Endothelial cell (in vitro differentiated cells): ENCODE measurements at regions not wholly inside any gene's neighbourhood (a gene's known extent, or its start where the extent isn't known, plus 50 kb on each side); places are given as distances from the start of the nearest gene placed in this dataset.

Experiments used
- DNase-seq: peaks from one replicate; pipeline ENCODE4 v3.0.0; 2021; ENCODE audit warnings: low spot score
- H3K27ac Mint-ChIP-seq: one replicate; pipeline ENCODE4 v1.8.0; 2021; ENCODE audit warnings: mixed read lengths, inconsistent platforms; ENCODE audit not compliant: unreplicated experiment
- H3K27me3 Mint-ChIP-seq: one replicate; pipeline ENCODE4 v1.8.0; 2021; ENCODE audit warnings: mild to moderate bottlenecking, moderate library complexity, mixed read lengths, inconsistent platforms; ENCODE audit not compliant: unreplicated experiment
- H3K36me3 Mint-ChIP-seq: one replicate; pipeline ENCODE4 v1.8.0; 2021; ENCODE audit warnings: mild to moderate bottlenecking, low read depth, mixed read lengths, inconsistent platforms; ENCODE audit not compliant: unreplicated experiment
- H3K4me1 Mint-ChIP-seq: one replicate; pipeline ENCODE4 v1.8.0; 2021; ENCODE audit warnings: mild to moderate bottlenecking, mixed read lengths, inconsistent platforms; ENCODE audit not compliant: unreplicated experiment
- H3K4me3 Mint-ChIP-seq: one replicate; pipeline ENCODE4 v1.8.0; 2021; ENCODE audit warnings: mild to moderate bottlenecking, mixed read lengths, inconsistent platforms; ENCODE audit not compliant: unreplicated experiment
- H3K9me3 Mint-ChIP-seq: one replicate; pipeline ENCODE4 v1.8.0; 2021; ENCODE audit warnings: mixed read lengths, inconsistent platforms; ENCODE audit not compliant: unreplicated experiment
- CTCF ChIP-seq: fragments of 200-600 bp; sonication (generic); IDR thresholded peaks from one replicate; pipeline ENCODE4 v1.5.0; 2021; ENCODE audit warnings: antibody characterized with exemption; ENCODE audit not compliant: unreplicated experiment

- DNase-seq = no peak
- no peaks in the 10 kb centered on the region for H3K27me3 Mint-ChIP-seq
- no peaks in the 10 kb centered on the region for H3K36me3 Mint-ChIP-seq
- H3K27ac Mint-ChIP-seq = no peak overlapping the region
- no peaks in the 10 kb centered on the region for H3K9me3 Mint-ChIP-seq
- TF ChIP-seq CTCF = no peak
- no peak overlapping the region for H3K4me3 Mint-ChIP-seq
- peaks cover 2% of the 10 kb centered on the region for H3K4me1 Mint-ChIP-seq
Observed at GRCh38 chr4:158997660-158998349, 105.1 kb upstream of the RAPGEF2 start.

- Mint-ChIP-seq H3K27ac (no peak overlapping the region), H3K27me3 (no peaks in the 10 kb centered on the region), H3K4me3 (no peak overlapping the region), H3K36me3 (no peaks in the 10 kb centered on the region), H3K9me3 (no peaks in the 10 kb centered on the region), H3K4me1 (peaks cover 5% of the 10 kb centered on the region)
- no peak for TF ChIP-seq CTCF
- DNase-seq = no peak
Observed at GRCh38 chr4:158998624-158999023, 104.3 kb upstream of the RAPGEF2 start.

- DNase-seq = no peak
- Mint-ChIP-seq H3K27me3 (no peaks in the 10 kb centered on the region), H3K4me1 (peaks cover 5% of the 10 kb centered on the region), H3K4me3 (no peak overlapping the region), H3K9me3 (no peaks in the 10 kb centered on the region), H3K36me3 (no peaks in the 10 kb centered on the region), H3K27ac (no peak overlapping the region)
- no peak for TF ChIP-seq CTCF
Observed at GRCh38 chr4:158999166-158999682, 103.7 kb upstream of the RAPGEF2 start.

GRCh38 chr4:158999849-159000248 lies 103.0 kb upstream of the RAPGEF2 start:
- H3K27me3 Mint-ChIP-seq = no peaks in the 10 kb centered on the region
- no peaks in the 10 kb centered on the region for H3K36me3 Mint-ChIP-seq
- no peak overlapping the region for H3K27ac Mint-ChIP-seq
- no peak for TF ChIP-seq CTCF
- no peaks in the 10 kb centered on the region for H3K9me3 Mint-ChIP-seq
- H3K4me1 Mint-ChIP-seq = peaks cover 5% of the 10 kb centered on the region
- no peak for DNase-seq
- H3K4me3 Mint-ChIP-seq = no peak overlapping the region

- H3K4me1 Mint-ChIP-seq = peaks cover 5% of the 10 kb centered on the region
- no peak for DNase-seq
- H3K9me3 Mint-ChIP-seq = no peaks in the 10 kb centered on the region
- TF ChIP-seq CTCF = no peak
- H3K36me3 Mint-ChIP-seq = no peaks in the 10 kb centered on the region
- no peak overlapping the region for H3K27ac Mint-ChIP-seq
- peaks cover 1% of the 10 kb centered on the region for H3K27me3 Mint-ChIP-seq
- no peak overlapping the region for H3K4me3 Mint-ChIP-seq
Observed at GRCh38 chr4:159002950-159003349, 99.9 kb upstream of the RAPGEF2 start.
